WTC11 (cell line): ENCODE measurements at regions not wholly inside any gene's neighbourhood (a gene's known extent, or its start where the extent isn't known, plus 50 kb on each side); places are given as distances from the start of the nearest gene placed in this dataset.

Experiments
- CREM ChIP-seq: sonication (generic); formaldehyde crosslinking; IDR thresholded peaks from 2 replicates; pipeline ENCODE4 v1.8.1; 2022; ENCODE audit warnings: mild to moderate bottlenecking, missing genetic modification reagents, moderate library complexity
- CTCF ChIP-seq: fragments of 200-600 bp; IDR thresholded peaks from 2 replicates; pipeline ENCODE4 v1.8.0; 2022; ENCODE audit warnings: antibody characterized with exemption
- ESRRA ChIP-seq: sonication (generic); formaldehyde crosslinking; IDR thresholded peaks from 2 replicates; pipeline ENCODE4 v1.8.1; 2022; ENCODE audit warnings: mild to moderate bottlenecking, missing genetic modification reagents, borderline replicate concordance
- FOXJ3 ChIP-seq: sonication (generic); formaldehyde crosslinking; IDR thresholded peaks from 2 replicates; pipeline ENCODE4 v1.9.0; 2021; ENCODE audit warnings: missing genetic modification reagents, mild to moderate bottlenecking, borderline replicate concordance
- FOXP1 ChIP-seq: sonication (generic); formaldehyde crosslinking; IDR thresholded peaks from 2 replicates; pipeline ENCODE4 v1.8.0; 2022; ENCODE audit warnings: missing genetic modification reagents, mild to moderate bottlenecking, moderate library complexity, borderline replicate concordance
- JUN ChIP-seq: sonication (generic); formaldehyde crosslinking; IDR thresholded peaks from 2 replicates; pipeline ENCODE4 v1.8.0; 2023; ENCODE audit warnings: mild to moderate bottlenecking, missing genetic modification reagents
- PRRX2 ChIP-seq: fragments of 250-450 bp; sonication (Bioruptor Pico); IDR thresholded peaks from 2 replicates; pipeline ENCODE4 v1.8.0; 2021; ENCODE audit warnings: mild to moderate bottlenecking
- TEAD1 ChIP-seq: sonication (generic); formaldehyde crosslinking; IDR thresholded peaks from 2 replicates; pipeline ENCODE4 v1.8.0; 2022; ENCODE audit warnings: mild to moderate bottlenecking, missing genetic modification reagents
- ZNF281 ChIP-seq: sonication (generic); formaldehyde crosslinking; IDR thresholded peaks from 2 replicates; pipeline ENCODE4 v1.8.0; 2023; ENCODE audit warnings: mild to moderate bottlenecking, missing genetic modification reagents

DNA sequence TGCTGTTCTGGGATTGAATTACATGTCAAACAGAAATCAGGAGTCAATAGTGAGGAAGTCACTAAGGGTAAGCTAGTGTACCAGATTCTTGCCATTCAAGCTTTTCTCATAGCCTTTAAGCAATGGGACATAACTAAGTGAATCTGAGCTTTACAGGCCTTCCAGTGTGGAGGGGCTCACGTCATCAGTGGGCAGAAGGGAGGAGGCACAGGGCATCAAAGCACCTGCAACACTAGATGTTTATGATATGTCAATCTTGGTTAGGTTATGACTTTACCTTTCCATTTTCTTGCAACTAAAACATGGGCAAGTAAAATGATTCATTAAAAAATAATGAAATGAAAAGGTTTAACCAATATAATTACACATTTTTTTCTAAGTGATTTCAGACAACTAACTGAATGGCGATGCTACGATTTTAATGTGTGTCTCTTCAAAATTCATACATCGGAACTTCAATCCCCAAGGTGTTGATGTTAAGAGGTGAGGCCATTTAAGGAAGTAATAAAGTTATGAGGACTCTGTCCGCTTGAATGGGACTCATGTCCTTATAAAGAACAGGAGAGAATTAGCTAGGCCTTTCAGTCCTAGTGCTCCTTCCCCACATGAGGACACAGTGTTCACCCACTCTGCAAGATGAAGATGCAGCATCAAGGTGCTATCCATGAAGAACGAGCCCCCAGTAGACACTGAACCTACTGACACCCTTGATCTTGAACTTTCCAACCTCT lies 1169.2 kb upstream of the NXPH2 start:
- TF ChIP-seq PRRX2, result no peak
- no peak for TF ChIP-seq CTCF
- no peak for TF ChIP-seq ZNF281
- no peak for TF ChIP-seq CREM (CRISPR knock-in tag)
- TF ChIP-seq ESRRA (CRISPR knock-in tag), result no peak
- no peak for TF ChIP-seq JUN
- TF ChIP-seq TEAD1, result no peak
- no peak for TF ChIP-seq FOXP1 (CRISPR knock-in tag)
- no peak for TF ChIP-seq FOXJ3 (CRISPR knock-in tag)
